Neuronal stem cell (in vitro differentiated cells): ENCODE measurements at regions not wholly inside any gene's neighbourhood (a gene's known extent, or its start where the extent isn't known, plus 50 kb on each side); places are given as distances from the start of the nearest gene placed in this dataset.

Experiments
- DNase-seq: peaks from one replicate; pipeline ENCODE4 v3.0.0-alpha.2; 2013; ENCODE audit warnings: low spot score
- H2AFZ ChIP-seq: one replicate; pipeline ENCODE4 v1.6.1; 2013; ENCODE audit warnings: mild to moderate bottlenecking, low read length, inconsistent platforms
- H2AK5ac ChIP-seq: 2 replicates; pipeline ENCODE4 v1.6.1; 2013; ENCODE audit warnings: low read depth, mild to moderate bottlenecking, inconsistent platforms, low read length, moderate library complexity, mixed read lengths
- H2BK120ac ChIP-seq: 2 replicates; pipeline ENCODE4 v1.6.1; 2013; ENCODE audit warnings: low read depth, mild to moderate bottlenecking, inconsistent platforms, low read length, moderate library complexity, mixed read lengths
- H2BK12ac ChIP-seq: one replicate; pipeline ENCODE4 v1.6.1; 2013; ENCODE audit warnings: low read length, inconsistent platforms
- H2BK15ac ChIP-seq: 2 replicates; pipeline ENCODE4 v1.6.1; 2013; ENCODE audit warnings: mild to moderate bottlenecking, low read length, inconsistent platforms, mixed read lengths
- H2BK5ac ChIP-seq: one replicate; pipeline ENCODE4 v1.6.1; 2013; ENCODE audit warnings: inconsistent platforms, mild to moderate bottlenecking, low read length, moderate library complexity
- H3K14ac ChIP-seq: one replicate; pipeline ENCODE4 v1.6.1; 2013; ENCODE audit warnings: low read length, inconsistent platforms
- H3K18ac ChIP-seq: 2 replicates; pipeline ENCODE4 v1.6.1; 2013; ENCODE audit warnings: low read length, inconsistent platforms
- H3K23ac ChIP-seq: 2 replicates; pipeline ENCODE4 v1.6.1; 2013; ENCODE audit warnings: low read depth, mild to moderate bottlenecking, mixed read lengths, low read length, inconsistent platforms; ENCODE audit not compliant: poor library complexity
- H3K27ac ChIP-seq: replicated peaks from 3 replicates; pipeline ENCODE4 v1.5.1; 2013; ENCODE audit warnings: low read length, inconsistent platforms
- H3K27me3 ChIP-seq, 3 experiments: 2 replicates each; pipeline ENCODE4 v1.6.1; 2013; ENCODE audit warnings: low read length in 3 of 3, mild to moderate bottlenecking in 2 of 3, inconsistent platforms in 1 of 3, low read depth in 1 of 3, mixed read lengths in 1 of 3, moderate library complexity in 1 of 3; ENCODE audit not compliant: control insufficient read depth in 3 of 3, insufficient read depth in 3 of 3
- H3K36me3 ChIP-seq, 2 donors: replicated peaks in 1 of 2; 2 replicates each; pipeline ENCODE4 v1.6.1; 2013; ENCODE audit warnings: low read length in 2 of 2; ENCODE audit not compliant: control insufficient read depth in 2 of 2, insufficient read depth in 2 of 2
- H3K4ac ChIP-seq: 2 replicates; pipeline ENCODE4 v1.6.1; 2013; ENCODE audit warnings: inconsistent platforms, mild to moderate bottlenecking, low read length, moderate library complexity
- H3K4me1 ChIP-seq, 2 donors: 1 replicate in 1 of 2; 2 replicates in 1 of 2; pipeline ENCODE4 v1.6.1; 2013; ENCODE audit warnings: low read length in 2 of 2, low read depth in 1 of 2; ENCODE audit not compliant: control insufficient read depth in 2 of 2, insufficient read depth in 1 of 2
- H3K4me2 ChIP-seq: one replicate; pipeline ENCODE4 v1.6.1; 2013; ENCODE audit warnings: mild to moderate bottlenecking, low read length, inconsistent platforms; ENCODE audit not compliant: insufficient read depth, poor library complexity, severe bottlenecking
- H3K4me3 ChIP-seq, 2 donors: 2 replicates each; pipeline ENCODE4 v1.5.1; 2013; ENCODE audit warnings: low read length in 2 of 2, mild to moderate bottlenecking in 2 of 2, inconsistent platforms in 1 of 2, moderate library complexity in 1 of 2
- H3K79me1 ChIP-seq: one replicate; pipeline ENCODE4 v1.6.1; 2013; ENCODE audit warnings: low read depth, mild to moderate bottlenecking, inconsistent platforms, low read length, moderate library complexity
- H3K9ac ChIP-seq: one replicate; pipeline ENCODE4 v1.6.1; 2013; ENCODE audit warnings: mild to moderate bottlenecking, low read depth, low read length, inconsistent platforms; ENCODE audit not compliant: poor library complexity
- H3K9me3 ChIP-seq, 2 donors: replicated peaks in 1 of 2; 2 replicates each; pipeline versions ENCODE3 to v1.6.1; 2013; ENCODE audit warnings: low read length in 2 of 2, mild to moderate bottlenecking in 2 of 2, inconsistent platforms in 1 of 2, low read depth in 1 of 2, mixed read lengths in 1 of 2, moderate library complexity in 1 of 2; ENCODE audit not compliant: control insufficient read depth in 2 of 2, insufficient read depth in 1 of 2
- H4K8ac ChIP-seq: one replicate; pipeline ENCODE4 v1.6.1; 2013; ENCODE audit warnings: low read depth, mild to moderate bottlenecking, inconsistent platforms, low read length, moderate library complexity
- H4K91ac ChIP-seq: one replicate; pipeline ENCODE4 v1.6.1; 2013; ENCODE audit warnings: low read length, low read depth, mild to moderate bottlenecking, inconsistent platforms; ENCODE audit not compliant: poor library complexity
- WGBS, 2 donors: extraction: QIAGEN DNeasy Blood & Tissue Kit; methylation state at CpG; one replicate each; pipeline ENCODE4 v1.1.7; 2013; ENCODE audit warnings: missing lambda C conversion rate in 2 of 2, mixed read lengths in 1 of 2; ENCODE audit not compliant: insufficient read length in 2 of 2, insufficient replicate concordance in 1 of 2; ENCODE audit errors: extremely low coverage in 2 of 2; 5-methylcytosine and 5-hydroxymethylcytosine counted together

- Histone ChIP-seq H2AK5ac (no peak overlapping the region), H4K8ac (no peak overlapping the region), H4K91ac (no peak overlapping the region), H3K4ac (no peak overlapping the region), H3K79me1 (no peaks in the 10 kb centered on the region), H3K36me3 (no peaks in the 10 kb centered on the region), H3K27ac (no peak overlapping the region), H3K9me3 (no peaks in the 10 kb centered on the region), H3K4me3 (no peak overlapping the region), H3K18ac (no peak overlapping the region), H2BK12ac (no peak overlapping the region), H2BK120ac (no peak overlapping the region), H2AFZ (no peak overlapping the region), H3K4me2 (no peak overlapping the region), H3K14ac (no peak overlapping the region), H2BK15ac (no peak overlapping the region), H3K9ac (no peak overlapping the region), H3K27me3 (no peaks in the 10 kb centered on the region), H3K4me1 (no peaks in the 10 kb centered on the region), H3K23ac (no peak overlapping the region), H2BK5ac (no peak overlapping the region)
- no peak for DNase-seq
- WGBS, 2 donors: no CpG with 5 or more reads among the region's 3 CpGs
Observed at GRCh38 chr7:110257673-110258072, 833.3 kb upstream of the LRRN3 start.

DNA sequence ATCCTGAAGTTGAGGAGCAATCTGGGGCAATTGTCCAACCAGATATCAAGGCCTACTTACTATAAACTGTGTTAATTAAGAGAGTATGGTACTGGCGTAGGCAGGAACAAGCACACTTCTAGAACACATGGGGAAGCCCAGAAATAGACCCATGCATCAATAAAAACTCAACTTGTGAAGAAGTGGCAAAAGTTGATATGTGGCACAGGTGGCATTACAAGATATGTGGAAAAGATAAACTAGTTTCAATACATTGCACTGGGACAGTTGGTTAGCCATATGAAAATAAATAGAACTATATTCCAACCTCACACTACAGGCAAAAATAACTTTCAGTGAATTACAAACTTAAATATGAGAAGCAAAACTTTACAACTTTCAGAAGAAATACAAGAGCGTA lies 828.7 kb upstream of the LRRN3 start:
- Histone ChIP-seq H2AK5ac (no peak overlapping the region), H4K8ac (no peak overlapping the region), H3K4me3 (no peak overlapping the region), H3K27ac (no peak overlapping the region), H2BK12ac (no peak overlapping the region), H3K9me3 (no peaks in the 10 kb centered on the region), H2AFZ (no peak overlapping the region), H3K4ac (no peak overlapping the region), H3K9ac (no peak overlapping the region), H2BK5ac (no peak overlapping the region), H3K4me1 (no peaks in the 10 kb centered on the region), H4K91ac (no peak overlapping the region), H2BK15ac (no peak overlapping the region), H3K23ac (no peak overlapping the region), H3K4me2 (no peak overlapping the region), H3K14ac (no peak overlapping the region), H3K36me3 (no peaks in the 10 kb centered on the region), H2BK120ac (no peak overlapping the region), H3K27me3 (no peaks in the 10 kb centered on the region), H3K18ac (no peak overlapping the region), H3K79me1 (no peaks in the 10 kb centered on the region)
- DNase-seq: no peak
- WGBS, 2 donors: no CpG with 5 or more reads among the region's 2 CpGs

GRCh38 chr7:110264288-110264687 lies 826.6 kb upstream of the LRRN3 start:
- DNase-seq: no peak
- no peaks in the 10 kb centered on the region for H3K4me1 ChIP-seq
- no peak overlapping the region for H3K4ac ChIP-seq
- no peaks in the 10 kb centered on the region for H3K36me3 ChIP-seq
- no peak overlapping the region for H3K14ac ChIP-seq
- H4K91ac ChIP-seq: no peak overlapping the region
- no peaks in the 10 kb centered on the region for H3K9me3 ChIP-seq
- H3K4me3 ChIP-seq: no peak overlapping the region
- no peak overlapping the region for H2BK15ac ChIP-seq
- no peak overlapping the region for H3K4me2 ChIP-seq
- no peak overlapping the region for H2BK12ac ChIP-seq
- no peak overlapping the region for H2BK120ac ChIP-seq
- H2AFZ ChIP-seq: no peak overlapping the region
- no peaks in the 10 kb centered on the region for H3K79me1 ChIP-seq
- H2BK5ac ChIP-seq: no peak overlapping the region
- H2AK5ac ChIP-seq: no peak overlapping the region
- H3K27me3 ChIP-seq: no peaks in the 10 kb centered on the region
- H3K18ac ChIP-seq: no peak overlapping the region
- no CpG with 5 or more reads among the region's 5 CpGs for WGBS, 2 donors
- H4K8ac ChIP-seq: no peak overlapping the region
- no peak overlapping the region for H3K9ac ChIP-seq
- H3K27ac ChIP-seq: no peak overlapping the region
- H3K23ac ChIP-seq: no peak overlapping the region

DNA sequence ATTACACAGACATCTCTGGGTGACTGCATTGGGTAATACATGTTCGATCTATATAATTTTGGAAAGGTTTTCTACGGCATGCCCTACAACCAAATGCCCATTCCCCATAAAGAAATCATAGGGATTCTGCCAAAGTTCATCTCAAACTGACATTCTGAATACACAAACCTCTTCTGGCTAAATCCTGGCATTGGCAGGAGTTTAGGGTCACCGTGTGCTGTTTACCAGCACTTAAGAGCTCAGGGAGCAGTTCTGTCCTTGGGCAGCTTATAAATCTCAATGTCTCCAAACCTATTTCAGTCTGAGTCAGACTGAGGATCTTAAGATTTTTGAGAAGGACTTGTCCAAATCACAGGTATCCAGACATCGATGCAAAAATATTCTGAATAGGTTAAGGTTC lies 809.6 kb upstream of the LRRN3 start:
- no peak overlapping the region for H3K14ac ChIP-seq
- H3K79me1 ChIP-seq: no peaks in the 10 kb centered on the region
- H3K18ac ChIP-seq: no peak overlapping the region
- no CpG with 5 or more reads among the region's 4 CpGs for WGBS, 2 donors
- H2BK12ac ChIP-seq: no peak overlapping the region
- no peak overlapping the region for H2BK15ac ChIP-seq
- H3K9ac ChIP-seq: no peak overlapping the region
- no peaks in the 10 kb centered on the region for H3K36me3 ChIP-seq
- H4K91ac ChIP-seq: no peak overlapping the region
- H2BK120ac ChIP-seq: no peak overlapping the region
- H2BK5ac ChIP-seq: no peak overlapping the region
- DNase-seq: no peak
- no peak overlapping the region for H3K4me2 ChIP-seq
- no peak overlapping the region for H3K4ac ChIP-seq
- H3K27ac ChIP-seq: no peak overlapping the region
- no peaks in the 10 kb centered on the region for H3K9me3 ChIP-seq
- H2AK5ac ChIP-seq: no peak overlapping the region
- H3K27me3 ChIP-seq: no peaks in the 10 kb centered on the region
- H2AFZ ChIP-seq: no peak overlapping the region
- H4K8ac ChIP-seq: no peak overlapping the region
- H3K23ac ChIP-seq: no peak overlapping the region
- no peak overlapping the region for H3K4me3 ChIP-seq
- no peaks in the 10 kb centered on the region for H3K4me1 ChIP-seq
